Esophagus muscularis mucosa (tissue), 3 donors: ENCODE measurements at regions not wholly inside any gene's neighbourhood (a gene's known extent, or its start where the extent isn't known, plus 50 kb on each side); places are given as distances from the start of the nearest gene placed in this dataset.

Experiments used
- CTCF ChIP-seq, 3 experiments: fragments of 200-600 bp in 2 of 3; fragments of 450-650 bp in 1 of 3; sonication (generic) in 2 of 3; IDR thresholded peaks; one replicate each; pipeline ENCODE4 v1.5.1; 2017 to 2019; ENCODE audit warnings: antibody characterized with exemption in 3 of 3, mild to moderate bottlenecking in 2 of 3, moderate library complexity in 1 of 3
- POLR2A ChIP-seq: fragments of 450-650 bp; IDR thresholded peaks from one replicate; pipeline ENCODE4 v1.6.1; 2017; ENCODE audit warnings: antibody characterized with exemption, moderate library complexity, mild to moderate bottlenecking, low read depth
- POLR2AphosphoS5 ChIP-seq, 2 donors: sonication (generic); formaldehyde crosslinking; IDR thresholded peaks; one replicate each; pipeline ENCODE4 v1.6.1; 2017; ENCODE audit warnings: antibody characterized with exemption in 2 of 2

- no peak for TF ChIP-seq POLR2A
- no peak for TF ChIP-seq CTCF (IDR thresholded peaks at IDR 0.05)
- no peak for TF ChIP-seq POLR2AphosphoS5 (IDR thresholded peaks at IDR 0.05)
Measured at GRCh38 chr17:79137015-79137788, 62.6 kb downstream of the ENGASE start.
